Muscle layer of colon (tissue), 2 donors: ENCODE measurements at regions not wholly inside any gene's neighbourhood (a gene's known extent, or its start where the extent isn't known, plus 50 kb on each side); places are given as distances from the start of the nearest gene placed in this dataset.

Experiments
- H3K27ac ChIP-seq: one replicate; pipeline ENCODE4 v1.7.0; 2013; ENCODE audit warnings: low read depth, mild to moderate bottlenecking, low read length, moderate library complexity
- H3K27me3 ChIP-seq, 2 donors: one replicate each; pipeline ENCODE4 v1.7.0; 2013; ENCODE audit warnings: low read length in 2 of 2, mild to moderate bottlenecking in 2 of 2; ENCODE audit not compliant: insufficient read depth in 2 of 2, control insufficient read depth in 1 of 2
- H3K36me3 ChIP-seq: one replicate; pipeline ENCODE4 v1.7.0; 2013; ENCODE audit warnings: mild to moderate bottlenecking, low read length; ENCODE audit not compliant: insufficient read depth
- H3K4me1 ChIP-seq: one replicate; pipeline ENCODE4 v1.7.0; 2013; ENCODE audit warnings: mild to moderate bottlenecking, low read length; ENCODE audit not compliant: insufficient read depth
- H3K4me3 ChIP-seq, 2 donors: one replicate each; pipeline ENCODE4 v1.7.0; 2013; ENCODE audit warnings: low read length in 2 of 2, low read depth in 1 of 2, mild to moderate bottlenecking in 1 of 2, moderate library complexity in 1 of 2
- H3K9ac ChIP-seq: one replicate; pipeline ENCODE4 v1.7.0; 2013; ENCODE audit warnings: low read length
- H3K9me3 ChIP-seq: one replicate; pipeline ENCODE4 v1.7.0; 2013; ENCODE audit warnings: mild to moderate bottlenecking, low read length
- donor health status: abdominal sarcoma.
- donor health status: Adenocarcinoma of cecum.

GRCh38 chr17:17398188-17398942, 78.4 kb upstream of the MED9 start:
- Histone ChIP-seq H3K27me3 (peaks cover 0 to 3% of the 10 kb centered on the region in 2 donors), H3K9ac (no peak overlapping the region), H3K4me1 (no peaks in the 10 kb centered on the region), H3K4me3 (no peak overlapping the region), H3K36me3 (no peaks in the 10 kb centered on the region), H3K27ac (no peak overlapping the region), H3K9me3 (no peaks in the 10 kb centered on the region)

- Histone ChIP-seq H3K27ac (no peak overlapping the region), H3K4me1 (no peaks in the 10 kb centered on the region), H3K4me3 (no peak overlapping the region), H3K9me3 (no peaks in the 10 kb centered on the region), H3K36me3 (no peaks in the 10 kb centered on the region), H3K27me3 (peaks cover 0 to 5% of the 10 kb centered on the region in 2 donors), H3K9ac (no peak overlapping the region)
Measured at GRCh38 chr17:17398943-17399926, 77.6 kb upstream of the MED9 start.

- Histone ChIP-seq H3K4me3 (no peak overlapping the region), H3K9me3 (no peaks in the 10 kb centered on the region), H3K36me3 (no peaks in the 10 kb centered on the region), H3K27me3 (peaks cover 0 to 5% of the 10 kb centered on the region in 2 donors), H3K4me1 (no peaks in the 10 kb centered on the region), H3K9ac (no peak overlapping the region), H3K27ac (no peak overlapping the region)
Measured at GRCh38 chr17:17400070-17400469, 76.7 kb upstream of the MED9 start.

GRCh38 chr17:17400566-17401184, 76.1 kb upstream of the MED9 start:
- Histone ChIP-seq H3K4me3 (no peak overlapping the region), H3K9ac (no peak overlapping the region), H3K36me3 (no peaks in the 10 kb centered on the region), H3K9me3 (no peaks in the 10 kb centered on the region), H3K27me3 (peaks cover 0 to 5% of the 10 kb centered on the region in 2 donors), H3K27ac (no peak overlapping the region), H3K4me1 (no peaks in the 10 kb centered on the region)

GRCh38 chr17:17401271-17401781, 75.5 kb upstream of the MED9 start:
- Histone ChIP-seq H3K4me1 (no peaks in the 10 kb centered on the region), H3K9ac (no peak overlapping the region), H3K27me3 (peaks cover 0 to 5% of the 10 kb centered on the region in 2 donors), H3K36me3 (no peaks in the 10 kb centered on the region), H3K27ac (no peak overlapping the region), H3K4me3 (no peak overlapping the region), H3K9me3 (no peaks in the 10 kb centered on the region)

- Histone ChIP-seq H3K4me1 (no peaks in the 10 kb centered on the region), H3K27me3 (peaks cover 0 to 5% of the 10 kb centered on the region in 2 donors), H3K36me3 (no peaks in the 10 kb centered on the region), H3K27ac (no peak overlapping the region), H3K9ac (no peak overlapping the region), H3K9me3 (no peaks in the 10 kb centered on the region), H3K4me3 (no peak overlapping the region)
Measured at GRCh38 chr17:17402558-17402957, 74.2 kb upstream of the MED9 start.

- peaks cover 0 to 5% of the 10 kb centered on the region in 2 donors for H3K27me3 ChIP-seq
- no peaks in the 10 kb centered on the region for H3K4me1 ChIP-seq
- no peaks in the 10 kb centered on the region for H3K36me3 ChIP-seq
- H3K4me3 ChIP-seq = no peak overlapping the region
- H3K9me3 ChIP-seq = no peaks in the 10 kb centered on the region
- no peak overlapping the region for H3K27ac ChIP-seq
- no peak overlapping the region for H3K9ac ChIP-seq
Measured at GRCh38 chr17:17403065-17403464, 73.7 kb upstream of the MED9 start.

GRCh38 chr17:17403899-17404576, 72.8 kb upstream of the MED9 start:
- no peaks in the 10 kb centered on the region for H3K36me3 ChIP-seq
- H3K4me3 ChIP-seq = no peak overlapping the region
- H3K4me1 ChIP-seq = no peaks in the 10 kb centered on the region
- peaks cover 0 to 5% of the 10 kb centered on the region in 2 donors for H3K27me3 ChIP-seq
- no peak overlapping the region for H3K27ac ChIP-seq
- no peak overlapping the region for H3K9ac ChIP-seq
- no peaks in the 10 kb centered on the region for H3K9me3 ChIP-seq

- no peaks in the 10 kb centered on the region for H3K4me1 ChIP-seq
- no peaks in the 10 kb centered on the region for H3K36me3 ChIP-seq
- no peaks in the 10 kb centered on the region for H3K9me3 ChIP-seq
- no peak overlapping the region for H3K4me3 ChIP-seq
- H3K27ac ChIP-seq = no peak overlapping the region
- peaks cover 0 to 5% of the 10 kb centered on the region in 2 donors for H3K27me3 ChIP-seq
- H3K9ac ChIP-seq = no peak overlapping the region
Measured at GRCh38 chr17:17405673-17406072, 71.1 kb upstream of the MED9 start.

GRCh38 chr17:17406225-17406624, 70.6 kb upstream of the MED9 start:
- Histone ChIP-seq H3K9me3 (no peaks in the 10 kb centered on the region), H3K9ac (no peak overlapping the region), H3K27ac (no peak overlapping the region), H3K4me3 (no peak overlapping the region), H3K4me1 (no peaks in the 10 kb centered on the region), H3K36me3 (no peaks in the 10 kb centered on the region), H3K27me3 (peaks cover 0 to 5% of the 10 kb centered on the region in 2 donors)
